ENCODE measurements at regions not wholly inside any gene's neighbourhood (a gene's known extent, or its start where the extent isn't known, plus 50 kb on each side); places are given as distances from the start of the nearest gene placed in this dataset.

DNA sequence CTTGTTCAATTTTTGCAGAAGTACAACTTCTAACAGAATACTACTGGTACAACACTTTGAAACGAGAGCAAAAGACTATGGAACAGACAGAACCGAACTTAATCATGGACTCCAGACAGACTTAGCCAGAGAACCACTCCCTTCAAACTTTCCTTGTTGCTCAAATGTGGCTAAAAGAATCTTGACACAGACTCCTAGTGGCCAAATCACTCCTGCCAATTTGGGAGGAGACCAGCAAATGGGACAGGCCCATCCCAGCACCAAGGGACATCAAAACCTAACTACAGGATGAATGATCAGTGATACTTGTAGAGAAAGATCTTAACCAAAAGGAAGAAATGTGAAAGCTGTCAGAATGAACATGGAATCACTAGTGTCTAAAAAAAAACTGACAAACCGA is 154.0 kb downstream of the MATN1 start:
- ChIA-PET CTCF (no interaction called here), POLR2A (no interaction called here), SMC1A (ENCODE audit: uncharacterized antibody, unreplicated experiment) (no interaction called here), RAD21 (ENCODE audit: unreplicated experiment) (no interaction called here)
- Histone ChIP-seq H2AFZ (ENCODE audit: control insufficient read depth, low read depth, low read length) (no peak overlapping the region), H3K4me1 (ENCODE audit: control insufficient read depth, insufficient read depth, low read length) (no peaks in the 10 kb centered on the region), H3K9me3 (replicated peaks; ENCODE audit: control insufficient read depth, insufficient read depth, low read length) (no peaks in the 10 kb centered on the region), H3K4me3 (no peak overlapping the region), H3K79me2 (ENCODE audit: control insufficient read depth, insufficient read depth, low read length) (no peaks in the 10 kb centered on the region), H4K20me1 (ENCODE audit: control insufficient read depth, insufficient read depth) (no peaks in the 10 kb centered on the region), H3K36me3 (ENCODE audit: control insufficient read depth in 2 of 2, insufficient read depth in 2 of 2, low read length in 1 of 2) (no peaks in the 10 kb centered on the region), H3K9ac (ENCODE audit: control insufficient read depth, insufficient read depth, low read length) (no peak overlapping the region), H3K27me3 (replicated peaks in 1 of 2; ENCODE audit: control insufficient read depth in 2 of 2, insufficient read depth in 2 of 2, low read length in 1 of 2) (no peaks in the 10 kb centered on the region; a peak in 1 of 4 replicates), H3K4me2 (ENCODE audit: control insufficient read depth, insufficient read depth) (no peak overlapping the region), H3K27ac (ENCODE audit: control insufficient read depth, insufficient read depth) (no peak overlapping the region)
- TF ChIP-seq BRCA1 (IDR thresholded peaks at IDR 0.05; ENCODE audit: low read depth, low read length) (no peak), STAT3 (IDR thresholded peaks at IDR 0.05; ENCODE audit: low read depth, low read length) (no peak), RFX5 (IDR thresholded peaks at IDR 0.05; ENCODE audit: low read depth, low read length) (no peak), ZSCAN29 (IDR thresholded peaks at IDR 0.05) (no peak), RAD51 (IDR thresholded peaks at IDR 0.05) (no peak), CREB1 (IDR thresholded peaks at IDR 0.05; ENCODE audit: low read depth) (no peak), SREBF2 (IDR thresholded peaks at IDR 0.05; ENCODE audit: low read length) (no peak), RELA (IDR thresholded peaks at IDR 0.05; ENCODE audit: borderline replicate concordance, partially characterized antibody) (no peak), ZNF622 (IDR thresholded peaks at IDR 0.05) (no peak), PAX8 (IDR thresholded peaks at IDR 0.05) (no peak), BMI1 (IDR thresholded peaks at IDR 0.05; ENCODE audit: borderline replicate concordance) (no peak), MYB (IDR thresholded peaks at IDR 0.05; ENCODE audit: borderline replicate concordance, low read depth, low read length) (no peak), SIX5 (IDR thresholded peaks at IDR 0.05; ENCODE audit: low read depth, low read length, severe bottlenecking) (no peak)
- TF ChIP-seq, protein P1, sequence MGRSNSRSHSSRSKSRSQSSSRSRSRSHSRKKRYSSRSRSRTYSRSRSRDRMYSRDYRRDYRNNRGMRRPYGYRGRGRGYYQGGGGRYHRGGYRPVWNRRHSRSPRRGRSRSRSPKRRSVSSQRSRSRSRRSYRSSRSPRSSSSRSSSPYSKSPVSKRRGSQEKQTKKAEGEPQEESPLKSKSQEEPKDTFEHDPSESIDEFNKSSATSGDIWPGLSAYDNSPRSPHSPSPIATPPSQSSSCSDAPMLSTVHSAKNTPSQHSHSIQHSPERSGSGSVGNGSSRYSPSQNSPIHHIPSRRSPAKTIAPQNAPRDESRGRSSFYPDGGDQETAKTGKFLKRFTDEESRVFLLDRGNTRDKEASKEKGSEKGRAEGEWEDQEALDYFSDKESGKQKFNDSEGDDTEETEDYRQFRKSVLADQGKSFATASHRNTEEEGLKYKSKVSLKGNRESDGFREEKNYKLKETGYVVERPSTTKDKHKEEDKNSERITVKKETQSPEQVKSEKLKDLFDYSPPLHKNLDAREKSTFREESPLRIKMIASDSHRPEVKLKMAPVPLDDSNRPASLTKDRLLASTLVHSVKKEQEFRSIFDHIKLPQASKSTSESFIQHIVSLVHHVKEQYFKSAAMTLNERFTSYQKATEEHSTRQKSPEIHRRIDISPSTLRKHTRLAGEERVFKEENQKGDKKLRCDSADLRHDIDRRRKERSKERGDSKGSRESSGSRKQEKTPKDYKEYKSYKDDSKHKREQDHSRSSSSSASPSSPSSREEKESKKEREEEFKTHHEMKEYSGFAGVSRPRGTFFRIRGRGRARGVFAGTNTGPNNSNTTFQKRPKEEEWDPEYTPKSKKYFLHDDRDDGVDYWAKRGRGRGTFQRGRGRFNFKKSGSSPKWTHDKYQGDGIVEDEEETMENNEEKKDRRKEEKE (IDR thresholded peaks at IDR 0.05): no peak
- TF ChIP-seq, protein P2, sequence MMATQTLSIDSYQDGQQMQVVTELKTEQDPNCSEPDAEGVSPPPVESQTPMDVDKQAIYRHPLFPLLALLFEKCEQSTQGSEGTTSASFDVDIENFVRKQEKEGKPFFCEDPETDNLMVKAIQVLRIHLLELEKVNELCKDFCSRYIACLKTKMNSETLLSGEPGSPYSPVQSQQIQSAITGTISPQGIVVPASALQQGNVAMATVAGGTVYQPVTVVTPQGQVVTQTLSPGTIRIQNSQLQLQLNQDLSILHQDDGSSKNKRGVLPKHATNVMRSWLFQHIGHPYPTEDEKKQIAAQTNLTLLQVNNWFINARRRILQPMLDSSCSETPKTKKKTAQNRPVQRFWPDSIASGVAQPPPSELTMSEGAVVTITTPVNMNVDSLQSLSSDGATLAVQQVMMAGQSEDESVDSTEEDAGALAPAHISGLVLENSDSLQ (IDR thresholded peaks at IDR 0.05): no peak
- TF ChIP-seq, protein P3, sequence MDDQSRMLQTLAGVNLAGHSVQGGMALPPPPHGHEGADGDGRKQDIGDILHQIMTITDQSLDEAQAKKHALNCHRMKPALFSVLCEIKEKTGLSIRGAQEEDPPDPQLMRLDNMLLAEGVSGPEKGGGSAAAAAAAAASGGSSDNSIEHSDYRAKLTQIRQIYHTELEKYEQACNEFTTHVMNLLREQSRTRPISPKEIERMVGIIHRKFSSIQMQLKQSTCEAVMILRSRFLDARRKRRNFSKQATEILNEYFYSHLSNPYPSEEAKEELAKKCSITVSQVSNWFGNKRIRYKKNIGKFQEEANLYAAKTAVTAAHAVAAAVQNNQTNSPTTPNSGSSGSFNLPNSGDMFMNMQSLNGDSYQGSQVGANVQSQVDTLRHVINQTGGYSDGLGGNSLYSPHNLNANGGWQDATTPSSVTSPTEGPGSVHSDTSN (IDR thresholded peaks at IDR 0.05; ENCODE audit: insufficient replicate concordance, low read depth, low read length): no peak
- TF ChIP-seq, protein P4, sequence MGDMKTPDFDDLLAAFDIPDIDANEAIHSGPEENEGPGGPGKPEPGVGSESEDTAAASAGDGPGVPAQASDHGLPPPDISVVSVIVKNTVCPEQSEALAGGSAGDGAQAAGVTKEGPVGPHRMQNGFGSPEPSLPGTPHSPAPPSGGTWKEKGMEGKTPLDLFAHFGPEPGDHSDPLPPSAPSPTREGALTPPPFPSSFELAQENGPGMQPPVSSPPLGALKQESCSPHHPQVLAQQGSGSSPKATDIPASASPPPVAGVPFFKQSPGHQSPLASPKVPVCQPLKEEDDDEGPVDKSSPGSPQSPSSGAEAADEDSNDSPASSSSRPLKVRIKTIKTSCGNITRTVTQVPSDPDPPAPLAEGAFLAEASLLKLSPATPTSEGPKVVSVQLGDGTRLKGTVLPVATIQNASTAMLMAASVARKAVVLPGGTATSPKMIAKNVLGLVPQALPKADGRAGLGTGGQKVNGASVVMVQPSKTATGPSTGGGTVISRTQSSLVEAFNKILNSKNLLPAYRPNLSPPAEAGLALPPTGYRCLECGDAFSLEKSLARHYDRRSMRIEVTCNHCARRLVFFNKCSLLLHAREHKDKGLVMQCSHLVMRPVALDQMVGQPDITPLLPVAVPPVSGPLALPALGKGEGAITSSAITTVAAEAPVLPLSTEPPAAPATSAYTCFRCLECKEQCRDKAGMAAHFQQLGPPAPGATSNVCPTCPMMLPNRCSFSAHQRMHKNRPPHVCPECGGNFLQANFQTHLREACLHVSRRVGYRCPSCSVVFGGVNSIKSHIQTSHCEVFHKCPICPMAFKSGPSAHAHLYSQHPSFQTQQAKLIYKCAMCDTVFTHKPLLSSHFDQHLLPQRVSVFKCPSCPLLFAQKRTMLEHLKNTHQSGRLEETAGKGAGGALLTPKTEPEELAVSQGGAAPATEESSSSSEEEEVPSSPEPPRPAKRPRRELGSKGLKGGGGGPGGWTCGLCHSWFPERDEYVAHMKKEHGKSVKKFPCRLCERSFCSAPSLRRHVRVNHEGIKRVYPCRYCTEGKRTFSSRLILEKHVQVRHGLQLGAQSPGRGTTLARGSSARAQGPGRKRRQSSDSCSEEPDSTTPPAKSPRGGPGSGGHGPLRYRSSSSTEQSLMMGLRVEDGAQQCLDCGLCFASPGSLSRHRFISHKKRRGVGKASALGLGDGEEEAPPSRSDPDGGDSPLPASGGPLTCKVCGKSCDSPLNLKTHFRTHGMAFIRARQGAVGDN (IDR thresholded peaks at IDR 0.05): no peak
- intact Hi-C loops (cut with micrococcal nuclease; ENCODE audit: unreplicated experiment) (no loop called here), in situ Hi-C loops (cut with MboI) (no loop called here)
- no TSS peak for BruUV-seq (replicated peaks)
- FAIRE-seq: no peak
- 6% methylated on average over 3 of the region's 3 CpGs for WGBS (ENCODE audit: insufficient coverage, insufficient replicate concordance, low lambda C conversion rate, missing lambda C conversion rate)
- no peak for DNase-seq (ENCODE audit: low read depth, low spot score)
- no peak for ATAC-seq
